HEK293 (cell line): ENCODE measurements at regions not wholly inside any gene's neighbourhood (a gene's known extent, or its start where the extent isn't known, plus 50 kb on each side); places are given as distances from the start of the nearest gene placed in this dataset.

Source experiments
- AEBP2 ChIP-seq: fragments of 450-650 bp; formaldehyde crosslinking; IDR thresholded peaks from 2 replicates; pipeline ENCODE4 v1.5.1; 2016; ENCODE audit warnings: missing biosample characterization, missing genetic modification characterization, borderline replicate concordance
- BCL11A ChIP-seq: fragments of 450-650 bp; formaldehyde crosslinking; IDR thresholded peaks from 2 replicates; pipeline ENCODE4 v1.5.1; 2016; ENCODE audit warnings: low read depth, missing biosample characterization, missing genetic modification characterization
- CTCF ChIP-seq: fragments of 450-650 bp; formaldehyde crosslinking; IDR thresholded peaks from 2 replicates; pipeline ENCODE4 v1.5.1; 2016; ENCODE audit warnings: missing biosample characterization, missing genetic modification characterization
- KLF16 ChIP-seq: fragments of 450-650 bp; formaldehyde crosslinking; IDR thresholded peaks from 2 replicates; pipeline ENCODE4 v1.5.1; 2017; ENCODE audit warnings: missing biosample characterization, missing genetic modification characterization
- REST ChIP-seq: fragments of 450-650 bp; formaldehyde crosslinking; IDR thresholded peaks from 2 replicates; pipeline ENCODE4 v1.5.1; 2016; ENCODE audit warnings: missing biosample characterization, missing genetic modification characterization
- ZNF174 ChIP-seq: fragments of 450-650 bp; formaldehyde crosslinking; IDR thresholded peaks from 2 replicates; pipeline ENCODE4 v1.5.0; 2017; ENCODE audit warnings: missing biosample characterization, mild to moderate bottlenecking, missing genetic modification characterization
- ZNF530 ChIP-seq: fragments of 450-650 bp; formaldehyde crosslinking; IDR thresholded peaks from 2 replicates; pipeline ENCODE4 v1.5.1; 2016; ENCODE audit warnings: low read depth, missing biosample characterization, missing genetic modification characterization
- ZNF555 ChIP-seq: fragments of 450-650 bp; formaldehyde crosslinking; conservative IDR thresholded peaks from 2 replicates; pipeline ENCODE4 v1.5.1; 2017; ENCODE audit warnings: missing biosample characterization, mild to moderate bottlenecking, missing genetic modification characterization, inconsistent platforms
- ZNF792 ChIP-seq: fragments of 450-650 bp; formaldehyde crosslinking; IDR thresholded peaks from 2 replicates; pipeline ENCODE4 v1.5.1; 2016; ENCODE audit warnings: missing biosample characterization, missing genetic modification characterization

DNA sequence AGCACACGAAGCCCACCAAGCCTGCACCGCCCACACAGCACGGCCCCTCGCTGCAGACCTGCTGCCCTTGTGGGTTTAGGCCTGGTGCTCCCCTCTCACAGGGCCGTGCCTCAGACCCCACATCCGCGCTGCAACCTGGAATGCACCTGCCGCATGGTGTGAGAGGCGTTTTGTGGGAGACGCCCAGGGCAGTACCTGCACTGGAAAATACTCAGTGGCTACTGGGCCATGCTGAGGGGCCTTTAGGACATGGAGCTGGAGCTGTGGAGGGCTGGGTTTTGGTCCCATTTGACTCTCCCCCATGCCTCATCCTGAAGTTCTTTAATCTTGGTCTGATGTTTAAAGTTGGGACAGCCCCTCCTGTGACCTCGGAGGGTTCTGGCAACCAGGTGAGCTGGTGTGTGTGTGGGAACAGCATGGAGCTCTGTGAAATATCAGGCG is 116.3 kb downstream of the ERMARD start:
- TF ChIP-seq ZNF530 (tag by site-specific recombination) = no peak
- TF ChIP-seq KLF16 = no peak
- TF ChIP-seq AEBP2 (tag by site-specific recombination) = no peak
- no peak for TF ChIP-seq ZNF555 (tag by site-specific recombination)
- TF ChIP-seq REST = no peak
- TF ChIP-seq ZNF792 (tag by site-specific recombination) = no peak
- TF ChIP-seq CTCF (tag by site-specific recombination) = no peak
- no peak for TF ChIP-seq ZNF174 (tag by site-specific recombination)
- no peak for TF ChIP-seq BCL11A (tag by site-specific recombination)
